ENCODE measurements at regions not wholly inside any gene's neighbourhood (a gene's known extent, or its start where the extent isn't known, plus 50 kb on each side); places are given as distances from the start of the nearest gene placed in this dataset.

DNA sequence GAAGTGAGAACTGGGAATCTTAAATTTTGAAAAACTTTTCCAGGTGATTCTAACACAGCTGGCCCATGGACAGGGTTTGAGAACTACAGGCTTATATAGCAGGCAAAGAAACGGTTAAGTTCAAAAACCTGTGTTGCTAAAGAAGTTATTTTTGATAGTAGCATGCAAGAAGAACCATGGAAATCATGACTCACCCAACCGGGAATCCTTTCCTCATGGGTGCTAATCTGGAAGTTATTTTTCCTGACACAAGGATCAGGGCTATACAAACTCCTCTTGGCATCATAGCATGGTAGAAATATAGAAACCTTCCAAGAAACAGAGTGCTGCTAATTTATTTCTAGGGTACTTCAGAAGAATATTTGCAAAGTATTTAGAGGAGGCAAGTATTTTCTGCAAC, 588.7 kb downstream of the CCER1 start:
- no peak overlapping the region for H3K27ac ChIP-seq (ENCODE audit: control insufficient read depth, insufficient read depth)
- H3K36me3 ChIP-seq (ENCODE audit: control insufficient read depth in 2 of 2, insufficient read depth in 2 of 2, low read length in 1 of 2) = no peaks in the 10 kb centered on the region
- H4K20me1 ChIP-seq (ENCODE audit: control insufficient read depth, insufficient read depth) = no peaks in the 10 kb centered on the region
- no peaks in the 10 kb centered on the region for H3K27me3 ChIP-seq (replicated peaks in 1 of 2; ENCODE audit: control insufficient read depth in 2 of 2, insufficient read depth in 2 of 2, low read length in 1 of 2)
- no peak overlapping the region for H3K9ac ChIP-seq (ENCODE audit: control insufficient read depth, insufficient read depth, low read length)
- ChIA-PET RAD21 (ENCODE audit: unreplicated experiment) (no interaction called here), SMC1A (ENCODE audit: uncharacterized antibody, unreplicated experiment) (no interaction called here), CTCF (no interaction called here), POLR2A (no interaction called here)
- DNase-seq (ENCODE audit: low read depth, low spot score) (no peak), ATAC-seq (no peak), FAIRE-seq (no peak)
- H3K9me3 ChIP-seq (replicated peaks; ENCODE audit: control insufficient read depth, insufficient read depth, low read length) = no peaks in the 10 kb centered on the region
- intact Hi-C loops (cut with micrococcal nuclease; ENCODE audit: unreplicated experiment) = no loop called here
- no peak overlapping the region for H3K4me3 ChIP-seq
- in situ Hi-C loops (cut with MboI) = no loop called here
- no peak overlapping the region for H2AFZ ChIP-seq (ENCODE audit: control insufficient read depth, low read depth, low read length)
- H3K4me2 ChIP-seq (ENCODE audit: control insufficient read depth, insufficient read depth) = no peak overlapping the region
- no TSS peak for BruUV-seq (replicated peaks)
- WGBS (ENCODE audit: insufficient coverage, insufficient replicate concordance, low lambda C conversion rate, missing lambda C conversion rate) = 0% methylated on average over 2 of the region's 2 CpGs
- H3K4me1 ChIP-seq (ENCODE audit: control insufficient read depth, insufficient read depth, low read length) = no peaks in the 10 kb centered on the region
- H3K79me2 ChIP-seq (ENCODE audit: control insufficient read depth, insufficient read depth, low read length) = no peaks in the 10 kb centered on the region
- TF ChIP-seq, protein P1, sequence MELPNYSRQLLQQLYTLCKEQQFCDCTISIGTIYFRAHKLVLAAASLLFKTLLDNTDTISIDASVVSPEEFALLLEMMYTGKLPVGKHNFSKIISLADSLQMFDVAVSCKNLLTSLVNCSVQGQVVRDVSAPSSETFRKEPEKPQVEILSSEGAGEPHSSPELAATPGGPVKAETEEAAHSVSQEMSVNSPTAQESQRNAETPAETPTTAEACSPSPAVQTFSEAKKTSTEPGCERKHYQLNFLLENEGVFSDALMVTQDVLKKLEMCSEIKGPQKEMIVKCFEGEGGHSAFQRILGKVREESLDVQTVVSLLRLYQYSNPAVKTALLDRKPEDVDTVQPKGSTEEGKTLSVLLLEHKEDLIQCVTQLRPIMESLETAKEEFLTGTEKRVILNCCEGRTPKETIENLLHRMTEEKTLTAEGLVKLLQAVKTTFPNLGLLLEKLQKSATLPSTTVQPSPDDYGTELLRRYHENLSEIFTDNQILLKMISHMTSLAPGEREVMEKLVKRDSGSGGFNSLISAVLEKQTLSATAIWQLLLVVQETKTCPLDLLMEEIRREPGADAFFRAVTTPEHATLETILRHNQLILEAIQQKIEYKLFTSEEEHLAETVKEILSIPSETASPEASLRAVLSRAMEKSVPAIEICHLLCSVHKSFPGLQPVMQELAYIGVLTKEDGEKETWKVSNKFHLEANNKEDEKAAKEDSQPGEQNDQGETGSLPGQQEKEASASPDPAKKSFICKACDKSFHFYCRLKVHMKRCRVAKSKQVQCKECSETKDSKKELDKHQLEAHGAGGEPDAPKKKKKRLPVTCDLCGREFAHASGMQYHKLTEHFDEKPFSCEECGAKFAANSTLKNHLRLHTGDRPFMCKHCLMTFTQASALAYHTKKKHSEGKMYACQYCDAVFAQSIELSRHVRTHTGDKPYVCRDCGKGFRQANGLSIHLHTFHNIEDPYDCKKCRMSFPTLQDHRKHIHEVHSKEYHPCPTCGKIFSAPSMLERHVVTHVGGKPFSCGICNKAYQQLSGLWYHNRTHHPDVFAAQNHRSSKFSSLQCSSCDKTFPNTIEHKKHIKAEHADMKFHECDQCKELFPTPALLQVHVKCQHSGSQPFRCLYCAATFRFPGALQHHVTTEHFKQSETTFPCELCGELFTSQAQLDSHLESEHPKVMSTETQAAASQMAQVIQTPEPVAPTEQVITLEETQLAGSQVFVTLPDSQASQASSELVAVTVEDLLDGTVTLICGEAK (IDR thresholded peaks at IDR 0.05; ENCODE audit: borderline replicate concordance) = no peak
- TF ChIP-seq WRNIP1 (IDR thresholded peaks at IDR 0.05; ENCODE audit: borderline replicate concordance, low read depth, low read length) = no peak
- no peak for TF ChIP-seq HDAC6 (IDR thresholded peaks at IDR 0.05; ENCODE audit: unreplicated experiment)
- no peak for TF ChIP-seq BRCA1 (IDR thresholded peaks at IDR 0.05; ENCODE audit: low read depth, low read length)
- TF ChIP-seq, protein P2, sequence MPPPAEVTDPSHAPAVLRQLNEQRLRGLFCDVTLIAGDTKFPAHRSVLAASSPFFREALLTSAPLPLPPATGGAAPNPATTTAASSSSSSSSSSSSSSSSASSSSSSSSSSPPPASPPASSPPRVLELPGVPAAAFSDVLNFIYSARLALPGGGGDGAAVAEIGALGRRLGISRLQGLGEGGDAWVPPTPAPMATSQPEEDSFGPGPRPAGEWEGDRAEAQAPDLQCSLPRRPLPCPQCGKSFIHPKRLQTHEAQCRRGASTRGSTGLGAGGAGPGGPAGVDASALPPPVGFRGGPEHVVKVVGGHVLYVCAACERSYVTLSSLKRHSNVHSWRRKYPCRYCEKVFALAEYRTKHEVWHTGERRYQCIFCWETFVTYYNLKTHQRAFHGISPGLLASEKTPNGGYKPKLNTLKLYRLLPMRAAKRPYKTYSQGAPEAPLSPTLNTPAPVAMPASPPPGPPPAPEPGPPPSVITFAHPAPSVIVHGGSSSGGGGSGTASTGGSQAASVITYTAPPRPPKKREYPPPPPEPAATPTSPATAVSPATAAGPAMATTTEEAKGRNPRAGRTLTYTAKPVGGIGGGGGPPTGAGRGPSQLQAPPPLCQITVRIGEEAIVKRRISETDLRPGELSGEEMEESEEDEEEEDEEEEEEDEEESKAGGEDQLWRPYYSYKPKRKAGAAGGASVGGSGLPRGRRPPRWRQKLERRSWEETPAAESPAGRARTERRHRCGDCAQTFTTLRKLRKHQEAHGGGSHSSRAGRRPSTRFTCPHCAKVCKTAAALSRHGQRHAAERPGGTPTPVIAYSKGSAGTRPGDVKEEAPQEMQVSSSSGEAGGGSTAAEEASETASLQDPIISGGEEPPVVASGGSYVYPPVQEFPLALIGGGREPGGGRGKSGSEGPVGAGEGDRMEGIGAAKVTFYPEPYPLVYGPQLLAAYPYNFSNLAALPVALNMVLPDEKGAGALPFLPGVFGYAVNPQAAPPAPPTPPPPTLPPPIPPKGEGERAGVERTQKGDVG (CRISPR knock-in tag; IDR thresholded peaks at IDR 0.05) = no peak
- TF ChIP-seq, protein P3, sequence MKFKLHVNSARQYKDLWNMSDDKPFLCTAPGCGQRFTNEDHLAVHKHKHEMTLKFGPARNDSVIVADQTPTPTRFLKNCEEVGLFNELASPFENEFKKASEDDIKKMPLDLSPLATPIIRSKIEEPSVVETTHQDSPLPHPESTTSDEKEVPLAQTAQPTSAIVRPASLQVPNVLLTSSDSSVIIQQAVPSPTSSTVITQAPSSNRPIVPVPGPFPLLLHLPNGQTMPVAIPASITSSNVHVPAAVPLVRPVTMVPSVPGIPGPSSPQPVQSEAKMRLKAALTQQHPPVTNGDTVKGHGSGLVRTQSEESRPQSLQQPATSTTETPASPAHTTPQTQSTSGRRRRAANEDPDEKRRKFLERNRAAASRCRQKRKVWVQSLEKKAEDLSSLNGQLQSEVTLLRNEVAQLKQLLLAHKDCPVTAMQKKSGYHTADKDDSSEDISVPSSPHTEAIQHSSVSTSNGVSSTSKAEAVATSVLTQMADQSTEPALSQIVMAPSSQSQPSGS (IDR thresholded peaks at IDR 0.05; ENCODE audit: low read length) = no peak
- TF ChIP-seq RELA (IDR thresholded peaks at IDR 0.05; ENCODE audit: borderline replicate concordance, partially characterized antibody) = no peak
- TF ChIP-seq DPF2 (IDR thresholded peaks at IDR 0.05) = no peak
- TF ChIP-seq ETV6 (conservative IDR thresholded peaks at IDR 0.05 in 1 of 2, IDR thresholded peaks at IDR 0.05 in 1 of 2; ENCODE audit: borderline replicate concordance in 1 of 2, low read depth in 1 of 2) = no peak
- TF ChIP-seq EP300 (IDR thresholded peaks at IDR 0.05; ENCODE audit: borderline replicate concordance in 1 of 2, control insufficient read depth in 1 of 2, low read depth in 2 of 2, low read length in 2 of 2) = no peak
- TF ChIP-seq, protein P4, sequence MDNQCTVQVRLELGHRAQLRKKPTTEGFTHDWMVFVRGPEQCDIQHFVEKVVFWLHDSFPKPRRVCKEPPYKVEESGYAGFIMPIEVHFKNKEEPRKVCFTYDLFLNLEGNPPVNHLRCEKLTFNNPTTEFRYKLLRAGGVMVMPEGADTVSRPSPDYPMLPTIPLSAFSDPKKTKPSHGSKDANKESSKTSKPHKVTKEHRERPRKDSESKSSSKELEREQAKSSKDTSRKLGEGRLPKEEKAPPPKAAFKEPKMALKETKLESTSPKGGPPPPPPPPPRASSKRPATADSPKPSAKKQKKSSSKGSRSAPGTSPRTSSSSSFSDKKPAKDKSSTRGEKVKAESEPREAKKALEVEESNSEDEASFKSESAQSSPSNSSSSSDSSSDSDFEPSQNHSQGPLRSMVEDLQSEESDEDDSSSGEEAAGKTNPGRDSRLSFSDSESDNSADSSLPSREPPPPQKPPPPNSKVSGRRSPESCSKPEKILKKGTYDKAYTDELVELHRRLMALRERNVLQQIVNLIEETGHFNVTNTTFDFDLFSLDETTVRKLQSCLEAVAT (IDR thresholded peaks at IDR 0.05) = no peak
- no peak for TF ChIP-seq ZZZ3 (IDR thresholded peaks at IDR 0.05; ENCODE audit: control insufficient read depth, insufficient read length, low read depth)
- no peak for TF ChIP-seq POLR2AphosphoS2 (IDR thresholded peaks at IDR 0.05; ENCODE audit: low read depth, low read length)
- TF ChIP-seq FOS (IDR thresholded peaks at IDR 0.05; ENCODE audit: borderline replicate concordance, extremely low read depth, insufficient read length) = no peak
- no peak for TF ChIP-seq RCOR1 (conservative IDR thresholded peaks at IDR 0.05; ENCODE audit: low read depth, low read length)

Measured in GM12878 (cell line).